Bronchial epithelial cell (primary cell): ENCODE measurements at regions not wholly inside any gene's neighbourhood (a gene's known extent, or its start where the extent isn't known, plus 50 kb on each side); places are given as distances from the start of the nearest gene placed in this dataset.

Source experiments
- DNase-seq: peaks from one replicate; pipeline ENCODE4 v3.0.0-alpha.2; 2010; ENCODE audit warnings: low read depth
- FAIRE-seq: peaks from 2 replicates; lab custom pipeline; 2011; peaks lifted over from hg19 to GRCh38; lab: Jason Lieb, UNC
- H3K27me3 ChIP-seq: 2 replicates; pipeline ENCODE4 v1.5.1; 2011; ENCODE audit warnings: low read length; ENCODE audit not compliant: control insufficient read depth, insufficient read depth
- H3K36me3 ChIP-seq: 2 replicates; pipeline ENCODE4 v1.5.1; 2011; ENCODE audit warnings: low read length; ENCODE audit not compliant: control insufficient read depth, insufficient read depth
- H3K4me3 ChIP-seq: 2 replicates; pipeline ENCODE4 v1.5.1; 2011; ENCODE audit warnings: mild to moderate bottlenecking, low read depth, low read length, control low read depth
- CTCF ChIP-seq: IDR thresholded peaks from 2 replicates; pipeline ENCODE4 v1.5.1; 2011; ENCODE audit warnings: mild to moderate bottlenecking, moderate library complexity, low read length, control low read depth, inconsistent platforms; ENCODE audit not compliant: insufficient read depth, severe bottlenecking

- Histone ChIP-seq H3K27me3 (no peaks in the 10 kb centered on the region), H3K4me3 (no peak overlapping the region), H3K36me3 (no peaks in the 10 kb centered on the region)
- DNase-seq (no peak), FAIRE-seq (no peak)
- no peak for TF ChIP-seq CTCF
These were observed 941.6 kb upstream of the CHORDC1 start for GRCh38 chr11:91164452-91164822.

- Histone ChIP-seq H3K4me3 (no peak overlapping the region), H3K36me3 (no peaks in the 10 kb centered on the region), H3K27me3 (no peaks in the 10 kb centered on the region)
- FAIRE-seq (no peak), DNase-seq (no peak)
- TF ChIP-seq CTCF: no peak
These were observed 941.0 kb upstream of the CHORDC1 start for GRCh38 chr11:91163619-91164451.

GRCh38 chr11:91160661-91161060, 937.8 kb upstream of the CHORDC1 start:
- Histone ChIP-seq H3K4me3 (no peak overlapping the region), H3K36me3 (no peaks in the 10 kb centered on the region), H3K27me3 (no peaks in the 10 kb centered on the region)
- DNase-seq (peak; percentile 5), FAIRE-seq (no peak)
- no peak for TF ChIP-seq CTCF

GRCh38 chr11:91158891-91159537, 936.2 kb upstream of the CHORDC1 start:
- FAIRE-seq (no peak), DNase-seq (peak; percentile 76)
- Histone ChIP-seq H3K4me3 (no peak overlapping the region), H3K27me3 (no peaks in the 10 kb centered on the region), H3K36me3 (no peaks in the 10 kb centered on the region)
- TF ChIP-seq CTCF: no peak

- H3K4me3 ChIP-seq: no peak overlapping the region
- H3K27me3 ChIP-seq: no peaks in the 10 kb centered on the region
- FAIRE-seq (no peak), DNase-seq (no peak)
- H3K36me3 ChIP-seq: no peaks in the 10 kb centered on the region
- TF ChIP-seq CTCF: no peak
These were observed 935.4 kb upstream of the CHORDC1 start for GRCh38 chr11:91158297-91158696.

GRCh38 chr11:91156041-91156440, 933.2 kb upstream of the CHORDC1 start:
- H3K4me3 ChIP-seq: no peak overlapping the region
- TF ChIP-seq CTCF: no peak
- no peaks in the 10 kb centered on the region for H3K27me3 ChIP-seq
- no peaks in the 10 kb centered on the region for H3K36me3 ChIP-seq
- DNase-seq (no peak), FAIRE-seq (no peak)
